ENCODE measurements at regions not wholly inside any gene's neighbourhood (a gene's known extent, or its start where the extent isn't known, plus 50 kb on each side); places are given as distances from the start of the nearest gene placed in this dataset.

DNA sequence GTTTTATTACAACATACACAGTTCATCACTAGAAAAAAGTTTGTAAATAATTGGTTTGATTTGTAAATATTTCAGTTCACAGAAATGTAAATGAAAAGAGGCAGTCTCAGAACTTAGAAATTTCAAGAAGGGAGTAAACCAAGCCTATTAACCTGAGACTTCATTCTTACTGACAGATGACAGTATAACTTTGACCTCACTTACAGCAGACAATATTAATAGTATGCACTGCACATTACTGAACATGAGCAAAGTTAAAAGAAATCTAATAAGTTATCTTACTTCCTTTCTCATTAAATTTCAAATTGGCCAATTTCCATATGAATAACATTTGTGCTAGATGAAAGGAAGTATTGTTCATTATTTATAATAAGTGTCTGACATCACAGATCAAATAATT, 235.8 kb downstream of the SLC6A15 start:
- dilution Hi-C loops (cut with HindIII; ENCODE audit: low sequenced_read_pairs, unreplicated experiment), result no loop called here
- Histone ChIP-seq H3K23ac (ENCODE audit: low read depth, low read length) (no peak overlapping the region), H2BK15ac (ENCODE audit: low read depth, low read length) (no peak overlapping the region), H3K4me1 (ENCODE audit: control insufficient read depth, insufficient read depth, low read length) (no peaks in the 10 kb centered on the region), H2AFZ (replicated peaks; ENCODE audit: low read length, poor library complexity) (no peak overlapping the region), H3K18ac (ENCODE audit: low read depth, low read length) (no peak overlapping the region), H3K27me3 (ENCODE audit: control insufficient read depth, insufficient read depth, low read length) (no peaks in the 10 kb centered on the region), H3K79me1 (ENCODE audit: low read depth in 1 of 2, low read length in 2 of 2) (no peaks in the 10 kb centered on the region), H3K4me3 (ENCODE audit: insufficient read depth, low read depth, low read length) (no peak overlapping the region), H3K9me3 (ENCODE audit: control insufficient read depth, insufficient read depth, low read length) (no peaks in the 10 kb centered on the region), H3K4me2 (ENCODE audit: low read depth, low read length) (no peak overlapping the region), H4K20me1 (ENCODE audit: insufficient read depth, low read length) (no peaks in the 10 kb centered on the region), H2BK20ac (ENCODE audit: low read depth, low read length) (no peak overlapping the region), H3K9me1 (ENCODE audit: insufficient read depth, low read length) (no peaks in the 10 kb centered on the region), H3K56ac (ENCODE audit: extremely low read depth, insufficient read depth, low read length) (no peak overlapping the region), H2BK5ac (ENCODE audit: low read depth, low read length, poor library complexity, severe bottlenecking) (no peak overlapping the region), H2AK5ac (ENCODE audit: low read depth, low read length) (no peak overlapping the region), H3K14ac (replicated peaks; ENCODE audit: low read depth, low read length) (no peak overlapping the region), H2BK120ac (ENCODE audit: low read depth, low read length) (no peak overlapping the region), H3K9ac (ENCODE audit: low read depth, low read length) (no peak overlapping the region), H2AK9ac (replicated peaks; ENCODE audit: low read depth, low read length, poor library complexity) (no peak overlapping the region), H3K27ac (ENCODE audit: insufficient read depth, low read length) (no peak overlapping the region), H4K5ac (ENCODE audit: low read depth, low read length) (no peak overlapping the region), H4K8ac (ENCODE audit: low read depth in 2 of 2, low read length in 2 of 2) (no peak overlapping the region), H4K91ac (ENCODE audit: insufficient read depth, low read depth, low read length) (no peak overlapping the region), H3K4ac (ENCODE audit: low read depth, low read length) (no peak overlapping the region), H3K36me3 (ENCODE audit: control insufficient read depth, insufficient read depth, low read length) (no peaks in the 10 kb centered on the region)
- ChIA-PET CTCF (no interaction called here), POLR2A (ENCODE audit: unreplicated experiment) (no interaction called here)
- in situ Hi-C loops (cut with MboI; ENCODE audit: low sequenced_read_pairs), result no loop called here
- no TSS peak for BruUV-seq (replicated peaks)
- ATAC-seq (ENCODE audit: low read depth) (no peak), DNase-seq (no peak)
- TF ChIP-seq FOS (IDR thresholded peaks at IDR 0.05; ENCODE audit: low read depth, low read length) (no peak), MAFK (IDR thresholded peaks at IDR 0.05; ENCODE audit: low read depth, low read length) (no peak), BHLHE40 (IDR thresholded peaks at IDR 0.05; ENCODE audit: low read depth, low read length) (no peak), CHD1 (IDR thresholded peaks at IDR 0.05; ENCODE audit: low read depth, low read length) (no peak), RFX5 (IDR thresholded peaks at IDR 0.05; ENCODE audit: low read depth, low read length) (no peak), NFE2L2 (IDR thresholded peaks at IDR 0.05; ENCODE audit: low read depth, low read length) (no peak), SMC3 (IDR thresholded peaks at IDR 0.05; ENCODE audit: low read depth, low read length) (no peak), RAD21 (IDR thresholded peaks at IDR 0.05; ENCODE audit: low read length) (no peak), POLR2A (IDR thresholded peaks at IDR 0.05; ENCODE audit: low read depth, low read length) (no peak), CEBPB (IDR thresholded peaks at IDR 0.05; ENCODE audit: low read depth, low read length) (no peak), MXI1 (IDR thresholded peaks at IDR 0.05; ENCODE audit: borderline replicate concordance, low read depth, low read length) (no peak), RCOR1 (IDR thresholded peaks at IDR 0.05; ENCODE audit: insufficient replicate concordance, low read length) (no peak), MAZ (IDR thresholded peaks at IDR 0.05; ENCODE audit: borderline replicate concordance, low read depth, low read length) (no peak)
- TF ChIP-seq, protein P1, sequence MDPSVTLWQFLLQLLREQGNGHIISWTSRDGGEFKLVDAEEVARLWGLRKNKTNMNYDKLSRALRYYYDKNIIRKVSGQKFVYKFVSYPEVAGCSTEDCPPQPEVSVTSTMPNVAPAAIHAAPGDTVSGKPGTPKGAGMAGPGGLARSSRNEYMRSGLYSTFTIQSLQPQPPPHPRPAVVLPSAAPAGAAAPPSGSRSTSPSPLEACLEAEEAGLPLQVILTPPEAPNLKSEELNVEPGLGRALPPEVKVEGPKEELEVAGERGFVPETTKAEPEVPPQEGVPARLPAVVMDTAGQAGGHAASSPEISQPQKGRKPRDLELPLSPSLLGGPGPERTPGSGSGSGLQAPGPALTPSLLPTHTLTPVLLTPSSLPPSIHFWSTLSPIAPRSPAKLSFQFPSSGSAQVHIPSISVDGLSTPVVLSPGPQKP (IDR thresholded peaks at IDR 0.05; ENCODE audit: borderline replicate concordance, low read depth, low read length), result no peak
- TF ChIP-seq, protein P2, sequence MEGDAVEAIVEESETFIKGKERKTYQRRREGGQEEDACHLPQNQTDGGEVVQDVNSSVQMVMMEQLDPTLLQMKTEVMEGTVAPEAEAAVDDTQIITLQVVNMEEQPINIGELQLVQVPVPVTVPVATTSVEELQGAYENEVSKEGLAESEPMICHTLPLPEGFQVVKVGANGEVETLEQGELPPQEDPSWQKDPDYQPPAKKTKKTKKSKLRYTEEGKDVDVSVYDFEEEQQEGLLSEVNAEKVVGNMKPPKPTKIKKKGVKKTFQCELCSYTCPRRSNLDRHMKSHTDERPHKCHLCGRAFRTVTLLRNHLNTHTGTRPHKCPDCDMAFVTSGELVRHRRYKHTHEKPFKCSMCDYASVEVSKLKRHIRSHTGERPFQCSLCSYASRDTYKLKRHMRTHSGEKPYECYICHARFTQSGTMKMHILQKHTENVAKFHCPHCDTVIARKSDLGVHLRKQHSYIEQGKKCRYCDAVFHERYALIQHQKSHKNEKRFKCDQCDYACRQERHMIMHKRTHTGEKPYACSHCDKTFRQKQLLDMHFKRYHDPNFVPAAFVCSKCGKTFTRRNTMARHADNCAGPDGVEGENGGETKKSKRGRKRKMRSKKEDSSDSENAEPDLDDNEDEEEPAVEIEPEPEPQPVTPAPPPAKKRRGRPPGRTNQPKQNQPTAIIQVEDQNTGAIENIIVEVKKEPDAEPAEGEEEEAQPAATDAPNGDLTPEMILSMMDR (conservative IDR thresholded peaks at IDR 0.05; ENCODE audit: low read depth, low read length), result no peak
- TF ChIP-seq, protein P3, sequence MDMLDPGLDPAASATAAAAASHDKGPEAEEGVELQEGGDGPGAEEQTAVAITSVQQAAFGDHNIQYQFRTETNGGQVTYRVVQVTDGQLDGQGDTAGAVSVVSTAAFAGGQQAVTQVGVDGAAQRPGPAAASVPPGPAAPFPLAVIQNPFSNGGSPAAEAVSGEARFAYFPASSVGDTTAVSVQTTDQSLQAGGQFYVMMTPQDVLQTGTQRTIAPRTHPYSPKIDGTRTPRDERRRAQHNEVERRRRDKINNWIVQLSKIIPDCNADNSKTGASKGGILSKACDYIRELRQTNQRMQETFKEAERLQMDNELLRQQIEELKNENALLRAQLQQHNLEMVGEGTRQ (IDR thresholded peaks at IDR 0.05; ENCODE audit: low read depth, low read length), result no peak
- intact Hi-C loops (cut with micrococcal nuclease), result no loop called here

Measured in IMR-90 (cell line).